ENCODE measurements at regions not wholly inside any gene's neighbourhood (a gene's known extent, or its start where the extent isn't known, plus 50 kb on each side); places are given as distances from the start of the nearest gene placed in this dataset.

DNA sequence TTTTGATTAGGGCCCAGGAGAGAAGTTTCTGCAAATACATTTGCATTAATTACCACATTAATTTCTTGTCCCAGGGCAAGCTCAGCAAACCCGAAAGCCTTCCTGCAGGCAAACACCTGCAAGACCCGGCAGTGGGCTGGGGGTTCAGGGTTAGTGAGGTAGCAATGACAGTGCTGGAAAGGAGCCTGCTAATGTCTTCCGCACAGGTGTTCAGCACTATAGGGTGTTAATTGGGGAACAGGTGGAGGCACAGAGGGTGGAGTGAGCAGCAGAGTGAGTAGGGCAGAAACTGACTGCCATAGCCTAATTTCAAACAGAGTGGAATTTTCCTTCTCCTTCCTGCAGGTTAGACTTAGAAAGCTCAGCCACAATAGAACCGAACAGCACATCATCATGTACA, 50.9 kb upstream of the UBASH3B start:
- Histone ChIP-seq H3K36me3 (ENCODE audit: insufficient read depth, low read length) (no peaks in the 10 kb centered on the region), H3K4me2 (ENCODE audit: insufficient read depth, low read length) (no peak overlapping the region), H3K27ac (ENCODE audit: low read length) (no peak overlapping the region), H3K79me2 (ENCODE audit: insufficient read depth, low read length) (no peaks in the 10 kb centered on the region), H3K4me1 (ENCODE audit: insufficient read depth, low read length) (no peaks in the 10 kb centered on the region), H2AFZ (ENCODE audit: low read depth, low read length) (no peak overlapping the region), H3K9me3 (ENCODE audit: insufficient read depth, low read length, severe bottlenecking) (no peaks in the 10 kb centered on the region), H3K9ac (ENCODE audit: low read depth, low read length) (no peak overlapping the region), H4K20me1 (ENCODE audit: insufficient read depth, low read length) (no peaks in the 10 kb centered on the region), H3K4me3 (ENCODE audit: low read depth in 1 of 2, low read length in 2 of 2) (no peak overlapping the region), H3K27me3 (ENCODE audit: insufficient read depth, low read length, poor library complexity) (peaks cover 6% of the 10 kb centered on the region)
- TF ChIP-seq, protein P1, sequence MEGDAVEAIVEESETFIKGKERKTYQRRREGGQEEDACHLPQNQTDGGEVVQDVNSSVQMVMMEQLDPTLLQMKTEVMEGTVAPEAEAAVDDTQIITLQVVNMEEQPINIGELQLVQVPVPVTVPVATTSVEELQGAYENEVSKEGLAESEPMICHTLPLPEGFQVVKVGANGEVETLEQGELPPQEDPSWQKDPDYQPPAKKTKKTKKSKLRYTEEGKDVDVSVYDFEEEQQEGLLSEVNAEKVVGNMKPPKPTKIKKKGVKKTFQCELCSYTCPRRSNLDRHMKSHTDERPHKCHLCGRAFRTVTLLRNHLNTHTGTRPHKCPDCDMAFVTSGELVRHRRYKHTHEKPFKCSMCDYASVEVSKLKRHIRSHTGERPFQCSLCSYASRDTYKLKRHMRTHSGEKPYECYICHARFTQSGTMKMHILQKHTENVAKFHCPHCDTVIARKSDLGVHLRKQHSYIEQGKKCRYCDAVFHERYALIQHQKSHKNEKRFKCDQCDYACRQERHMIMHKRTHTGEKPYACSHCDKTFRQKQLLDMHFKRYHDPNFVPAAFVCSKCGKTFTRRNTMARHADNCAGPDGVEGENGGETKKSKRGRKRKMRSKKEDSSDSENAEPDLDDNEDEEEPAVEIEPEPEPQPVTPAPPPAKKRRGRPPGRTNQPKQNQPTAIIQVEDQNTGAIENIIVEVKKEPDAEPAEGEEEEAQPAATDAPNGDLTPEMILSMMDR (IDR thresholded peaks at IDR 0.05; ENCODE audit: borderline replicate concordance, extremely low read depth, low read length, poor library complexity, severe bottlenecking), result no peak
- ATAC-seq (ENCODE audit: insufficient read depth, low read depth), result no peak
- DNase-seq, result no peak

DNA sequence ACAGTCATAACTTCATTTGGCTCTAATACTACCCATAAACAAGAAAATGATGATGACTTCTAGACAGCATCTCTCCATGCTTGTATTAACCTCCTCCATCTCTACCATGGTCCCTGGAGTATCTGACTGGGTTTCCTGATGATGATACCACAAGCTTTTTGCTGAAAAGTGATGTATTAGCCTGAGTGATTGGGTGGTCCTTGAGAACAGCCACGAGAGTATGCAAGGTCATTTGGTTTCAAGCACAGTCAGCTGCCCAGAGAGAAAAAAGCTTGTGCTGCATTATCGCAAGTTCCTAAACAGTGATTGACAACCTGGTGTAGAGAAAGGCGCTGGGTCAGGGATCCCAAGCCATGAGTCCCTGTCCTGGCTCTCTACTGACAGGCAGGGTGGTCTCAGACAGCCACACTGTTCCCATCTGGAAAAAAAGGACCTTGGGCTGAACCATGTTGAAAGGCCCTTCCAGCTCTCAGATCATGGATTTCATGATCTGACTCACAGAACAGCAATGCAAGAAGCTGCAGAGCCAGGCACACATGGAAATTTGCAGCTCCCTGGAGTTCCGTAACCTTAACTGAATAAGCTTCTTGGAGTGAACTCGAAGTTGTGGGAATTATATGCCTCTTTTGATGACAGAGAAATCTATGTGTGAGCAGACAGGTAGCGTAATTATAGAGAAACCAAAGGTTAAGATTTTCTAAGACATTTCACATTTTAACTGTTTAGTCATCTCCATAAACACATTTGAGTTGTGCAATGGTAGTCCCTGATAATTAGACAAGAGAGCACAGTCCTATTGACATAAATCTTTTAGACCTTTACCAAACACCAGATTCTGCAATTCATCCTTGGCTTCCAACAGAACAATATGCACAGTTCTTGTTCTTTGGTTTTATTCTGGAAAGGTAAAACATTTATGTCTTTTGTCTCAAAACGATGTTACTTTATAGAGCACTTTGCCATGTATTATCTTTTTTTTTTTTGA, 54.1 kb upstream of the UBASH3B start:
- DNase-seq, result no peak
- no peaks in the 10 kb centered on the region for H4K20me1 ChIP-seq (ENCODE audit: insufficient read depth, low read length)
- H3K9me3 ChIP-seq (ENCODE audit: insufficient read depth, low read length, severe bottlenecking), result no peaks in the 10 kb centered on the region
- no peak overlapping the region for H3K9ac ChIP-seq (ENCODE audit: low read depth, low read length)
- H3K4me1 ChIP-seq (ENCODE audit: insufficient read depth, low read length), result no peaks in the 10 kb centered on the region
- H3K27ac ChIP-seq (ENCODE audit: low read length), result no peak overlapping the region
- H3K36me3 ChIP-seq (ENCODE audit: insufficient read depth, low read length), result no peaks in the 10 kb centered on the region
- peaks cover 9% of the 10 kb centered on the region for H3K27me3 ChIP-seq (ENCODE audit: insufficient read depth, low read length, poor library complexity)
- TF ChIP-seq EZH2 (IDR thresholded peaks at IDR 0.05; ENCODE audit: borderline replicate concordance, low read depth, low read length, severe bottlenecking), result no peak
- TF ChIP-seq, protein P1 (IDR thresholded peaks at IDR 0.05; ENCODE audit: borderline replicate concordance, extremely low read depth, low read length, poor library complexity, severe bottlenecking), result no peak
- no peak for ATAC-seq (ENCODE audit: insufficient read depth, low read depth)
- H2AFZ ChIP-seq (ENCODE audit: low read depth, low read length), result no peak overlapping the region
- H3K4me2 ChIP-seq (ENCODE audit: insufficient read depth, low read length), result no peak overlapping the region
- H3K4me3 ChIP-seq (ENCODE audit: low read depth in 1 of 2, low read length in 2 of 2), result no peak overlapping the region
- no peaks in the 10 kb centered on the region for H3K79me2 ChIP-seq (ENCODE audit: insufficient read depth, low read length)

DNA sequence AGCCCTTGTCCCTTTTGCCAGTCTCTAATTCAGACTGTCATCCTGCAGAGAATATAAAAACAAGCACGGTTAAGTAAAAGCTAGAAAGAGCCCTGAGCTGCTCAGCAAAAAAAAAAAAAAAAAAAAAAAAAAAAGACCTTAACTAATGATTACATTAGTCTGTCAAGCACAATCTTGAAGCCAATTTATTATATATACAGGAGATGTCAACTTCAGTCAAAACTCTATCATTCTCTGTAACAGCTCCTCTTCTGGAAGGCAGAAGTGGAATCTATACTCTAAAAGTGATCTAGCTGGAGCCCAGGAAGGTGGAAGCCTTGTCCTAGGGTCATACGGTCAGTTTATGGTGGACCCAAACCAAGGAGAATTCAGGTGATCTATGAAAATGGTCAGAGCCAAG, 55.2 kb upstream of the UBASH3B start:
- H3K9me3 ChIP-seq (ENCODE audit: insufficient read depth, low read length, severe bottlenecking), result no peaks in the 10 kb centered on the region
- no peak overlapping the region for H3K4me2 ChIP-seq (ENCODE audit: insufficient read depth, low read length)
- H3K79me2 ChIP-seq (ENCODE audit: insufficient read depth, low read length), result no peaks in the 10 kb centered on the region
- no peak for DNase-seq
- peaks cover 11% of the 10 kb centered on the region for H3K27me3 ChIP-seq (ENCODE audit: insufficient read depth, low read length, poor library complexity)
- H2AFZ ChIP-seq (ENCODE audit: low read depth, low read length), result no peak overlapping the region
- no peaks in the 10 kb centered on the region for H4K20me1 ChIP-seq (ENCODE audit: insufficient read depth, low read length)
- H3K9ac ChIP-seq (ENCODE audit: low read depth, low read length), result no peak overlapping the region
- no peak for TF ChIP-seq EZH2 (IDR thresholded peaks at IDR 0.05; ENCODE audit: borderline replicate concordance, low read depth, low read length, severe bottlenecking)
- TF ChIP-seq, protein P1 (IDR thresholded peaks at IDR 0.05; ENCODE audit: borderline replicate concordance, extremely low read depth, low read length, poor library complexity, severe bottlenecking), result no peak
- no peak overlapping the region for H3K4me3 ChIP-seq (ENCODE audit: low read depth in 1 of 2, low read length in 2 of 2)
- no peaks in the 10 kb centered on the region for H3K36me3 ChIP-seq (ENCODE audit: insufficient read depth, low read length)
- no peak for ATAC-seq (ENCODE audit: insufficient read depth, low read depth)
- H3K4me1 ChIP-seq (ENCODE audit: insufficient read depth, low read length), result no peaks in the 10 kb centered on the region
- no peak overlapping the region for H3K27ac ChIP-seq (ENCODE audit: low read length)
